HG03565 (cell line): ENCODE measurements at regions not wholly inside any gene's neighbourhood (a gene's known extent, or its start where the extent isn't known, plus 50 kb on each side); places are given as distances from the start of the nearest gene placed in this dataset.

Source experiments
- ATAC-seq: cut with Tn5 transposase; IDR thresholded peaks from one replicate; pipeline ENCODE4 v1.9.1; 2021; ENCODE audit warnings: mild to moderate bottlenecking, moderate library complexity; ENCODE audit not compliant: unreplicated experiment

- no peak for ATAC-seq
These were observed 580.6 kb upstream of the SOX11 start for GRCh38 chr2:5111581-5111980.

GRCh38 chr2:5119046-5119445 is 573.1 kb upstream of the SOX11 start:
- no peak for ATAC-seq

GRCh38 chr2:5121121-5121520 is 571.1 kb upstream of the SOX11 start:
- ATAC-seq: no peak

DNA sequence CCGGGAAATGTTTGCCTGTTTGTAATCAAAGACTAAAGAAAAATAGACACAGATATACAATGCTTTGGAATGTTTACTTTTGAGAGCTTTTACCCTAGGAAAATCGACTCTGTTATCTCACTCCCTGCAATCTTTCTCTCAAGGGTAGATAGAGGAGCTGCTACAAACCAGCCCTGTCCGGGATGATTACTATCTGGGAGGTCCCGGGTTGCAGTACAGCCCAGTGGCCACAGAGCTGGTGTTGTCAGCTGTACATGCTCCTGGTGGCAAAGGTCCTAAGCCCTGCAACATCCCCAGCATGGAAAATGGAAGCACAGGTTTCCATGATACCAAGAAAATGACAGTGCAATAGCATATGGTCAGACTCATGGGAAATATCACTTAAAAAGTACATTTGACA is 570.5 kb upstream of the SOX11 start:
- no peak for ATAC-seq

DNA sequence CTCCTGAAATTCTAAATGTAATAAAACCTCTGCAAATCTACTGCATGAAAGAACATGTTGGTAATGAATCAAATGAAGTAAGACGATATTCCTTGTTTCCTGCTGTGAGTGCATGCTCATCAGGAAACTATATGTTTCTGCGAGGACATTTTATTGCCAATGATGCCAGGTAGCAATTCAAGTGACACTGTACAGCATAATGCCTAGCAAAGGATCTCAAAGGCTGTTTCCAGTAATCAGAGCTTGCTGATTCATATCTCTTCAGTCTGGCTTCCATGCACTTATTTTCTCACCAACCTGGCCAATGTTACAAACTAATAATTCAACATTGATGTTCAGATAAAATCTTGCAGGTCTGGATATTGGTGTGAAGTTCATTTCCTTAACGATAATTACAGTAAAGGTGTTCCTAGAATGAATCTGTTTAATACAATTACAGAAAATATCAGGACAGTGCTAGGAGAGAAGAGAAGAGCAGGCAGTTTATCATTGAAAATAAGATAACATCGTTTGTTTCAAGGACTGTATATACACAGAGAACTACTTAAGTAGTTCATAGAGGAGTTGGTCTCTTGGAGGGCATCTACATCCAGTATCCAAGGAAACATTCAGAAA is 568.5 kb upstream of the SOX11 start:
- ATAC-seq: no peak

DNA sequence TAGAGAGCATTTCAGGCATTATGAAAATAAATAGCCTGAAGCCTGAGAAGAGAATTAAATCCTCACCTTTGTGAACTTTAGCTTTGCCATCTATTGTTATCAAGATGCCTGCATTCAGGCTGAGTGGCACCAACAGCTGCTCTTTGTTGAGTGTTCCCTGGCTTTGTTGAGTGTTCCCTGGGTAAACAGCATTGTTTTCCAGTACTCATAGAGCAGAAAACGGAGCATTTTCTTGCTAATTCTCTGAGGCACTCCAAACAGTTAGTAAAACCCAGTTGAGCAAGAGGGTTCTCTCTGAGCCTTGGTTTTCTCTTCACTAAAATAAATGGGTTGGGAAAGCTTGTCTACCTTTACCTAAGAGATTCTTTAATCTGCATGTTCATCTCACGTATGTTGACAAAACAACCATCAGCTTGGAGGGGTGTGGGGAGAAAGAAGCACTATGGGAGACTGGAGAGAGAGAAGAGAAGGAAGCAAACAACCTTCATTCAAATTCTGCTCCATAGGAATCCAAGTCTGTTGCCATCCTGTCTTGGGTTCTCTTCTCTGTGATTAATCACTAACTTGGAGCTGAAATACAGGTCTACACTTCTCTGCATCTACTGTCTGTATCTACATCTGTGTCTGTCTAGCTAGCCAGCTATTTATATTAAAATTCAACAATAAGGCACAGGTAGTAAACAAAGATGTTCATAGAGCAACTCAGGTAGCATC is 567.0 kb upstream of the SOX11 start:
- ATAC-seq: no peak

- no peak for ATAC-seq
These were observed 559.9 kb upstream of the SOX11 start for GRCh38 chr2:5132281-5132680.

GRCh38 chr2:5140347-5140746 is 551.8 kb upstream of the SOX11 start:
- no peak for ATAC-seq

- no peak for ATAC-seq
These were observed 548.0 kb upstream of the SOX11 start for GRCh38 chr2:5144159-5144558.

DNA sequence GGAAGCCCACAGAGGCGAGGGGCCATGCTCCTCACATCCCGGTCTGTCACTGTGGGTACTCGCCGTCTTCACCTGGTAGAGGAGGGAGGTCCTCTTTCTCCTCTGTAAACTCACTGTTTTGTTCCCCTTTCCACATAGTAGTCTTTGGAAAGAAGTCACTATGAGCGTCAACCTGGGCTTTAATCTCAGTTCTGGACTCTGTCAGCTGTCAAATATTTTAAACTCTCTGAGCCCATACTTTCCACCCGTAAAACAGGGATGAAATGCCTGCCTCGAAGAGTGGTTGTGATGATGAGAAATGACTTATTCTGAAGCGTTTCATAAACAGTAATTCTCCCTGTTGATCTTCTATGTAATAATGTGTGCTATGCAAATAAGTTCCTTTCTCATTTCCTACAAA is 547.1 kb upstream of the SOX11 start:
- no peak for ATAC-seq

- no peak for ATAC-seq
These were observed 546.4 kb upstream of the SOX11 start for GRCh38 chr2:5145801-5146200.

DNA sequence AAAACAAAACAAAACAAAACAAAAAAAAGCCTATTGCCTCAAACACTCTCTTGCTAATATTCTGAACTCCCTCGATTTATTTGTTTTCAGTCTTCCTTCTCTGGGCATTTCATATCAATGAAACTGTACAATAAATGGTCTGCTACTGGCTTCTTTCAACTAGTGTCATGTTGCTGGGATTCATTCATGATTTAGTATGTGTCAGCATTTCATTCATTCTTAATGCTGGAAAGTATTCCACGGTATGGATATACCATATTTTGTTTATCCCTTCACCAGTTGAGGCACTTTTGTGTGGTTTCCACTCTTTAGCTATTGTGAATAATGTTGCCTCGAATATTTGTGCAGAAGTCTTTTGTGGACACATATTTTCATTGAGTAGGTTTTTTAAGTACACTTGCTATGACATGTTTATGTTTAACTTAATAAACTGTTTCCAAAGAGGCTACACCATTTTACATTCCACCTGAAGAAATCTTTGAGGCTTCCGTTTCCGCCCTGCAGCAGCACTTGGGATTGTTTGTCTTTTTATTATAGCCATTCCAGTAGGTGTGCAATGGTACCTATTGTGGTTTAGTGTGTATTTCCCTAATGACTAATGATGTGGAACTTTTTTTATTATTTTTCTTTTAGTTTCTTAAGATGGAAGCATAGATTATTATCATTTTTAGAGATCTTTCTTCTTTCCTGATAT is 543.6 kb upstream of the SOX11 start:
- ATAC-seq: no peak

DNA sequence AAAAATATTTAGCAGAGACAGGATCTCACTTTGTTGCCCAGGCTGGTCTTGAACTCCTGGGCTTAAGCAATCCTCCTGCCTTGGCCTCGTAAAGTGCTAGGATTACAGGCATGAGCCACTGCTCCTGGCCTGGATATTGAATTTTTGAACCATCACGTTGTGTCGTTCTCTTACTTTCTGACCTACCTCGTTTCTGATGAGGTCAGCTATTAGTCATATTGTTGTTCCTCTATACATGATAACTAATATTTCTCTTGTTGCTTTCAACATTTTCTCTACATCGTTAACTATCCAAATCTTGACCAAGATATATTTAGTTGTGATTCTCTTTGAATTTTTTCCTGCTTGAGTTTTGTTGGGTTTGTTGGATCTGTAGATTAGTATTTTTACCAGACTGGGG is 541.3 kb upstream of the SOX11 start:
- ATAC-seq: no peak

- ATAC-seq: no peak
These were observed 527.2 kb upstream of the SOX11 start for GRCh38 chr2:5164776-5165525.

DNA sequence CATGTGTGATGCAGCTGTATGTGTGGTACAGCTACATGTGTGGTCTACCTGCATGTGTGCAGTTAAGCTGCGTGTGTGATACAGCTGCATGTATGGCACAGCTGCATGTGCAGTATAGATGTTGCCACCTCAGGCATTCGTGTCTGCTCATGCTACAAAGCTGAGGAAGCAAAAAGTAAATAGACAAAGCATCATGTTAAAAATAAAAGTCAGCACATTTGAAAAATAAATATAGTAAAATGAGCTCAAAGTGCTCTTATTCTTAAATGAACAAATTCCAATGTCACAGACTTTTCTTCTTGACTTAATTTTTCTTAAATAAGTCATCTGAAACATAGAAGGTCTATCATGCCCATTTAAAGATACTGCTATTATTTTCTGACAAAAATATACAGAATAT is 519.3 kb upstream of the SOX11 start:
- ATAC-seq: no peak

DNA sequence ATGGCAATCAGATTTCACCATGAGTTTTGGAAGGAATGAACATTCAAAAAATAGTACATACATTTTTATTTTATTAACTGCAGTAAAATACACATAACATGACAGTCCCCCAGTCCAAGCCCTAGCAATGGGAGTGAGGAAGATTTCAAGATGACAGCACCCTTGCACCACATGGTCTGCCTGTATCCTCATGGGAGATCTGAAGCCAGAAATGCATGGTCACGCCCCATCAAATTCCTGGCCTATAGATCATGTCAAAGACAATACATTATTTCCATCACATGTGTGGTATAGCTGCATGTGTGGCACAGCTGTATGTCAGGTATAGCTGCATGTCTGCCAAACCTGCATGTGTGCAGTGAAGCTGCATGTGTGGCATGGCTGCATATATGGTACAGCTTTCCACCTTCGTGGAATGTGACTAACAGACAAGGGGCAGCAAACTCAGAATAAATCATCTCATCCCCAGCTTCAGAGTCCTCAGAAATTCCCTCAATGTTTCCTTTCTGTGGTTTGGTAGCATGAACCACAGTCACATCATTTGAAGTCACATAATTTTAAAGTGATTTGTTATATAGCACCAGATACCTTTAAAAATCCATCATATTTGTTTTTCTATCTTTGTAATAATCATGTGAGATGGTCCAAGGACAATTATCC is 518.2 kb upstream of the SOX11 start:
- no peak for ATAC-seq

DNA sequence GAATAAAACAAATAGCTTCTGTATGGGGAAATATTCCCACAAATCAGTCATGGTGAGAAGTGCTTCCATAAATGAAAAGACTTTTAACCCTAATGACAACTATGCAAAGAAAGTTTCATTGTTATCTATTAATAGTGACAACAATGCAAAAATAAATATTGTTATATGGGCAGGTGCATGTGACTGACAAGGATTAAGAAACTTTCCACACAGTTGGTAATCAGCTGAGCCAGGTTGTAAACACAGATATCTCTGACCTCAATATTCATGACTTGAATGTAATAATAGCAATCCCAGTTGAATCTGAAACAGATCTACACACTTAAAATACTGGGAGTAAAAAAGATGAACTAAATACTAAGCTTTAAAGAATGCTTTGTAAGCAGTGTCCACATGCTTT is 517.0 kb upstream of the SOX11 start:
- ATAC-seq: no peak

GRCh38 chr2:5176764-5177163 is 515.4 kb upstream of the SOX11 start:
- ATAC-seq: no peak

DNA sequence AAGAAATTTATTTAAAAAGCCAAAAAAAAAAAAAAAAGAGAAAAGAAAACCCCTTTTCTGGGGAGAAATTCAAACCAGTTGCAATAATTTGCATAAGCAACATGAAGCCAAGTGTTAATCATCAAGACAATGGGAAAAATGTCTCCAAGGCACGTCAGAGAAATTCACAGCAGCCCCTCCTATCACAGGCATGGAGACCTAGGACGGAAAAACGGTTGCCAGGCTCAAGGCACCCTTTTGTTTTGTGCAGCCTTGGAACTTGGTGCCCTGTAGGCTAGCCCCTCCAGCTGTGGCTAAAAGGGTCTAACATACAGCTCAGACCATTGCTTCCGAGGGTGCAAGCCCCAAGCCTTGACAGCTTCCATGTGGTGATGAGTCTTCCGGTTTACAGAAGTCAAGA is 509.2 kb upstream of the SOX11 start:
- ATAC-seq: no peak

DNA sequence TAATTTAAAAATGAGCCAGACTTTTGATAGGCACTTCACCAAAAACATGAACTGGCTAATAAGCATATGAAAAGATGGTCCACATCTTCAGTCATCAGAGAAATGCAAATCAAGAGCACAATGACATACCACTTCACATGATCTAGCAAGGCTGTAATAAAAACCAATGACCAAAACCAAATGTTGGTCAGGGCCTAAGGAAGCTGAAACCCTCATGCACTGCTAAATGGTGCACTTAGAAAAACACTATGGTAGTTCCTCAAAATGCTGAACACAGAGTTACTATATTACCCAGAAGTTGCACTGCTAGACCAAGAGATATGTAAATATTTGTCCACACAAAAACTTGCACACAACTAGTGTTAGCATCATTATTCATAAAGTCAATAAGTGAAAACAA is 504.9 kb upstream of the SOX11 start:
- ATAC-seq: no peak

- no peak for ATAC-seq
These were observed 503.5 kb upstream of the SOX11 start for GRCh38 chr2:5188636-5189035.
